ENCODE measurements at regions not wholly inside any gene's neighbourhood (a gene's known extent, or its start where the extent isn't known, plus 50 kb on each side); places are given as distances from the start of the nearest gene placed in this dataset.

GRCh38 chr3:31008994-31009393 lies 114.5 kb upstream of the GADL1 start:
- DNase-seq: no peak

GRCh38 chr3:31009881-31010280 lies 115.4 kb upstream of the GADL1 start:
- DNase-seq: no peak

- DNase-seq: no peak
Observed at GRCh38 chr3:31010491-31010890, 116.0 kb upstream of the GADL1 start.

- DNase-seq: no peak
Observed at GRCh38 chr3:31011380-31011779, 116.9 kb upstream of the GADL1 start.

- DNase-seq: no peak
Observed at GRCh38 chr3:31013090-31013489, 118.6 kb upstream of the GADL1 start.

GRCh38 chr3:31013843-31014242 lies 119.4 kb upstream of the GADL1 start:
- DNase-seq: no peak

- no peak for DNase-seq
Observed at GRCh38 chr3:31014317-31015040, 120.0 kb upstream of the GADL1 start.

- DNase-seq: no peak
Observed at GRCh38 chr3:31016196-31016595, 121.7 kb upstream of the GADL1 start.

GRCh38 chr3:31022716-31023115 lies 128.3 kb upstream of the GADL1 start:
- DNase-seq: no peak

- no peak for DNase-seq
Observed at GRCh38 chr3:31025541-31025940, 131.1 kb upstream of the GADL1 start.

- DNase-seq: no peak
Observed at GRCh38 chr3:31027191-31027761, 132.8 kb upstream of the GADL1 start.

GRCh38 chr3:31027914-31028313 lies 133.5 kb upstream of the GADL1 start:
- DNase-seq: no peak

- no peak for DNase-seq
Observed at GRCh38 chr3:31028766-31029165, 134.3 kb upstream of the GADL1 start.

- no peak for DNase-seq
Observed at GRCh38 chr3:31029706-31030105, 135.2 kb upstream of the GADL1 start.

- no peak for DNase-seq
Observed at GRCh38 chr3:31035681-31036080, 141.2 kb upstream of the GADL1 start.

GRCh38 chr3:31038086-31038739 lies 143.8 kb upstream of the GADL1 start:
- no peak for DNase-seq

GRCh38 chr3:31039145-31039544 lies 144.7 kb upstream of the GADL1 start:
- no peak for DNase-seq

- DNase-seq: no peak
Observed at GRCh38 chr3:31041161-31041978, 146.9 kb upstream of the GADL1 start.

- no peak for DNase-seq
Observed at GRCh38 chr3:31043184-31043819, 148.8 kb upstream of the GADL1 start.

- no peak for DNase-seq
Observed at GRCh38 chr3:31047673-31048072, 153.2 kb upstream of the GADL1 start.

- no peak for DNase-seq
Observed at GRCh38 chr3:31048143-31048542, 153.7 kb upstream of the GADL1 start.

- DNase-seq: no peak
Observed at GRCh38 chr3:31050296-31050695, 155.8 kb upstream of the GADL1 start.

- no peak for DNase-seq
Observed at GRCh38 chr3:31051226-31051625, 156.8 kb upstream of the GADL1 start.

All from NCI-H510A (cell line).